ENCODE measurements at regions not wholly inside any gene's neighbourhood (a gene's known extent, or its start where the extent isn't known, plus 50 kb on each side); places are given as distances from the start of the nearest gene placed in this dataset.

DNA sequence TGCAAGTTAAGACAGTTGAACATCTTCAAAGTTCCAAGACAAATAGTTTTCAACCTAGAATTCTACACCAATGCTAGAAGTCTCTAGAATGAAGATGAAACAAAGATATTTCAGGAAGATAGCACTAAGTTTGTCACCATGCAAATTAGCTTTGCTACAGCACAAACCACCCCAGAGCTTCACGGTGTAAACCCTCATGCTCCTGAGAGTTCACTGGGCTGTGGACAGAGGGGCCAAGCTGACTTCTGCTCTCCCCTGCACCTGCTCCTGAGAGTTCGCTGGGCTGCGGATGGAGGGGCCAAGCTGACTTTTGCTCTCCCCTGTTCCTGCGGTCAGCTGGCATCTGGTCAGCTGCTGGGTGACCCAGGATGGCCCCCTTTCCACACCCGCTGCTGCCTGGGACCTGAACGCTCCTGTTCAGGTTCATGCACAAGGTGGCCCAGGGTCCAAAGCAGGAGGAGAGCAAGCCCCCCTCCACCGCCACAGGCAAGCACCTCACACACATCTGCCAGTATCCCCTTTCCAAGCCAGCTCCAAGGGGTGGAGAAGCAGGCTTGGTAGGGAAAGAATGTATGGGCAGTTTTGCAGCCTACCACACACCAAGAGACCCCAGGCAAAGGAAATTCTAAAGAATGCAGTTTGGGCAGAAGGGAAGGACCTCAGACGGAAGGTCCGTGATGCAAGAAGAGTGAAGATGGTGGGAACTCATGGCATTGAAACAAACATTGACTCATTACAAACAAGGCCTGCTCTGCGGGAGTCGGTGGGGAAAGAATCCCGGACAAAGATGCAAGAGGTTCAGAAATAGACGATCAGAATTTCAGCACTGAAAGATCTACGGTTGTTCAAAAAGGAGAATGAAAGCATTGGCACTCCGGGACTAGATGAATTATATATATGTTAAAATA lies 137.8 kb upstream of the PPP2R2D start:
- no peaks in the 10 kb centered on the region for H4K20me1 ChIP-seq (ENCODE audit: insufficient read depth, low read length)
- H3K27me3 ChIP-seq (ENCODE audit: control insufficient read depth in 1 of 2, insufficient read depth in 2 of 2, low read length in 2 of 2), result peaks cover 3 to 16% of the 10 kb centered on the region in 2 experiments; a peak in 4 of 5 replicates
- in situ Hi-C loops (cut with HindIII; ENCODE audit: extremely low pct_ligation_motif_present, low pct_unique_long_range_greater_than_20kb), result no loop called here
- no peak overlapping the region for H2AFZ ChIP-seq (ENCODE audit: low read length)
- DNase-seq (ENCODE audit: low spot score) (no peak), FAIRE-seq (no peak), ATAC-seq (no peak)
- no peak overlapping the region for H3K9ac ChIP-seq (ENCODE audit: insufficient read depth, low read depth, low read length)
- POLR2A ChIA-PET, result no interaction called here
- no peaks in the 10 kb centered on the region for H3K36me3 ChIP-seq (replicated peaks in 1 of 2; ENCODE audit: control insufficient read depth in 1 of 2, insufficient read depth in 2 of 2, low read length in 2 of 2)
- no peak overlapping the region for H3K4me3 ChIP-seq (replicated peaks in 1 of 3; ENCODE audit: insufficient read depth in 1 of 3, low read depth in 2 of 3, low read length in 3 of 3)
- no peak overlapping the region for H3K4me2 ChIP-seq (ENCODE audit: low read depth, low read length)
- H3K27ac ChIP-seq (ENCODE audit: extremely low read length, insufficient read depth, low read length), result no peak overlapping the region
- H3K9me3 ChIP-seq (ENCODE audit: low read length), result no peaks in the 10 kb centered on the region
- 15% methylated on average over 11 of the region's 15 CpGs for WGBS (ENCODE audit: low lambda C conversion rate)
- H3K4me1 ChIP-seq (ENCODE audit: insufficient read depth, low read length), result no peaks in the 10 kb centered on the region
- CTCF ChIA-PET (ENCODE audit: low intra/inter-chr PET ratio, low total read pairs), result no interaction called here
- no peaks in the 10 kb centered on the region for H3K79me2 ChIP-seq (ENCODE audit: insufficient read depth, low read length)
- intact Hi-C loops (cut with micrococcal nuclease; ENCODE audit: unreplicated experiment), result no loop called here
- TF ChIP-seq, protein P1, sequence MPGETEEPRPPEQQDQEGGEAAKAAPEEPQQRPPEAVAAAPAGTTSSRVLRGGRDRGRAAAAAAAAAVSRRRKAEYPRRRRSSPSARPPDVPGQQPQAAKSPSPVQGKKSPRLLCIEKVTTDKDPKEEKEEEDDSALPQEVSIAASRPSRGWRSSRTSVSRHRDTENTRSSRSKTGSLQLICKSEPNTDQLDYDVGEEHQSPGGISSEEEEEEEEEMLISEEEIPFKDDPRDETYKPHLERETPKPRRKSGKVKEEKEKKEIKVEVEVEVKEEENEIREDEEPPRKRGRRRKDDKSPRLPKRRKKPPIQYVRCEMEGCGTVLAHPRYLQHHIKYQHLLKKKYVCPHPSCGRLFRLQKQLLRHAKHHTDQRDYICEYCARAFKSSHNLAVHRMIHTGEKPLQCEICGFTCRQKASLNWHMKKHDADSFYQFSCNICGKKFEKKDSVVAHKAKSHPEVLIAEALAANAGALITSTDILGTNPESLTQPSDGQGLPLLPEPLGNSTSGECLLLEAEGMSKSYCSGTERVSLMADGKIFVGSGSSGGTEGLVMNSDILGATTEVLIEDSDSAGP (CRISPR knock-in tag; IDR thresholded peaks at IDR 0.05; ENCODE audit: borderline replicate concordance), result no peak
- TF ChIP-seq ZBTB38 (CRISPR knock-in tag; IDR thresholded peaks at IDR 0.05), result no peak
- TF ChIP-seq ATF7-NPFF (CRISPR knock-in tag; IDR thresholded peaks at IDR 0.05; ENCODE audit: low read depth), result no peak
- TF ChIP-seq TSC22D2 (CRISPR knock-in tag; IDR thresholded peaks at IDR 0.05; ENCODE audit: borderline replicate concordance), result no peak
- no peak for TF ChIP-seq ZNF788 (CRISPR knock-in tag; IDR thresholded peaks at IDR 0.05; ENCODE audit: borderline replicate concordance)
- TF ChIP-seq HNRNPLL (IDR thresholded peaks at IDR 0.05; ENCODE audit: low read depth, low read length, poor library complexity, severe bottlenecking), result no peak
- TF ChIP-seq, protein P2, sequence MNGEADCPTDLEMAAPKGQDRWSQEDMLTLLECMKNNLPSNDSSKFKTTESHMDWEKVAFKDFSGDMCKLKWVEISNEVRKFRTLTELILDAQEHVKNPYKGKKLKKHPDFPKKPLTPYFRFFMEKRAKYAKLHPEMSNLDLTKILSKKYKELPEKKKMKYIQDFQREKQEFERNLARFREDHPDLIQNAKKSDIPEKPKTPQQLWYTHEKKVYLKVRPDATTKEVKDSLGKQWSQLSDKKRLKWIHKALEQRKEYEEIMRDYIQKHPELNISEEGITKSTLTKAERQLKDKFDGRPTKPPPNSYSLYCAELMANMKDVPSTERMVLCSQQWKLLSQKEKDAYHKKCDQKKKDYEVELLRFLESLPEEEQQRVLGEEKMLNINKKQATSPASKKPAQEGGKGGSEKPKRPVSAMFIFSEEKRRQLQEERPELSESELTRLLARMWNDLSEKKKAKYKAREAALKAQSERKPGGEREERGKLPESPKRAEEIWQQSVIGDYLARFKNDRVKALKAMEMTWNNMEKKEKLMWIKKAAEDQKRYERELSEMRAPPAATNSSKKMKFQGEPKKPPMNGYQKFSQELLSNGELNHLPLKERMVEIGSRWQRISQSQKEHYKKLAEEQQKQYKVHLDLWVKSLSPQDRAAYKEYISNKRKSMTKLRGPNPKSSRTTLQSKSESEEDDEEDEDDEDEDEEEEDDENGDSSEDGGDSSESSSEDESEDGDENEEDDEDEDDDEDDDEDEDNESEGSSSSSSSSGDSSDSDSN (CRISPR knock-in tag; IDR thresholded peaks at IDR 0.05), result no peak
- TF ChIP-seq NFYC (CRISPR knock-in tag; IDR thresholded peaks at IDR 0.05), result no peak
- no peak for TF ChIP-seq ZNF839 (CRISPR knock-in tag; IDR thresholded peaks at IDR 0.05; ENCODE audit: borderline replicate concordance)
- TF ChIP-seq RFXAP (CRISPR knock-in tag; IDR thresholded peaks at IDR 0.05; ENCODE audit: borderline replicate concordance), result no peak
- TF ChIP-seq ZNF235 (CRISPR knock-in tag; IDR thresholded peaks at IDR 0.05; ENCODE audit: borderline replicate concordance), result no peak
- no TSS peak for BruUV-seq (replicated peaks)
